KMS-11 (cell line): ENCODE measurements at regions not wholly inside any gene's neighbourhood (a gene's known extent, or its start where the extent isn't known, plus 50 kb on each side); places are given as distances from the start of the nearest gene placed in this dataset.

Experiments
- H2AFZ ChIP-seq: fragments of 200-600 bp; sonication (generic); 2 replicates; pipeline ENCODE4 v1.6.1; 2016; ENCODE audit warnings: antibody characterized with exemption, mixed run types, low read depth
- H3K27ac ChIP-seq: fragments of 200-600 bp; sonication (generic); 2 replicates; pipeline ENCODE4 v1.6.1; 2016; ENCODE audit warnings: mild to moderate bottlenecking, mixed run types
- H3K27me3 ChIP-seq: fragments of 200-600 bp; sonication (generic); 2 replicates; pipeline ENCODE4 v1.6.1; 2017; ENCODE audit warnings: mild to moderate bottlenecking, low read depth, mixed run types, moderate library complexity; ENCODE audit not compliant: insufficient read depth
- H3K36me3 ChIP-seq: fragments of 200-600 bp; sonication (generic); 2 replicates; pipeline ENCODE4 v1.6.1; 2017; ENCODE audit warnings: mild to moderate bottlenecking, mixed run types; ENCODE audit not compliant: insufficient read depth
- H3K4me1 ChIP-seq: fragments of 200-600 bp; sonication (generic); 2 replicates; pipeline ENCODE4 v1.6.1; 2016; ENCODE audit warnings: mild to moderate bottlenecking, low read depth, mixed run types; ENCODE audit not compliant: poor library complexity, severe bottlenecking
- H3K4me2 ChIP-seq: fragments of 200-600 bp; sonication (generic); 2 replicates; pipeline ENCODE4 v1.7.0; 2016; ENCODE audit warnings: mild to moderate bottlenecking, mixed run types
- H3K4me3 ChIP-seq: fragments of 200-600 bp; sonication (generic); IDR thresholded peaks from 2 replicates; pipeline ENCODE4 v1.6.1; 2017; ENCODE audit warnings: low read depth, low read length, mixed read lengths; ENCODE audit not compliant: insufficient read depth
- H3K79me2 ChIP-seq: fragments of 200-600 bp; sonication (generic); 2 replicates; pipeline ENCODE4 v1.6.1; 2016; ENCODE audit warnings: low read depth, mixed run types; ENCODE audit not compliant: insufficient read depth
- H3K9ac ChIP-seq: fragments of 200-600 bp; sonication (generic); 2 replicates; pipeline ENCODE4 v1.6.1; 2016; ENCODE audit warnings: mild to moderate bottlenecking, mixed run types
- H4K20me1 ChIP-seq: fragments of 200-600 bp; sonication (generic); 2 replicates; pipeline ENCODE4 v1.6.1; 2016; ENCODE audit warnings: mild to moderate bottlenecking, mixed run types; ENCODE audit not compliant: insufficient read depth
- TF ChIP-seq, protein P1 (sequence below): fragments of 200-600 bp; sonication (generic); conservative IDR thresholded peaks from 2 replicates; pipeline ENCODE4 v1.6.1; 2017; ENCODE audit warnings: low read depth, mild to moderate bottlenecking, antibody characterized with exemption, low read length, moderate library complexity, mixed read lengths

DNA sequence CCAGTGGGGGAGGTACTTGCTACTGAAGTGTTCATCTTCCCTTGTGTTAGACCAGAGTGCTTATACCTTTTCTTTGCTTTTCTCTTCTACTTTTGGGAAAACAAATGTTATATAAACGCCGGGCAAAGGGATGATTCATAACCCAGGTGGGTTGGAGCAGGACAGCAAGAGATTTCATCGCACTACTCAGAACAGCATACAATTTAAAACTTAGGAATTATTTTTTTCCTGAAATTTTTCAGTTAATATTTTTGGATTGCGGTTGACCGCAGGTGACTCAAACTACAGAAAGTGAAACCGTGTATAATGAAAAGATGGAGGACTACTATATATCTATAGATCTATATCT lies 270.0 kb upstream of the RGMA start:
- Histone ChIP-seq H3K27me3 (no peaks in the 10 kb centered on the region), H3K4me1 (no peaks in the 10 kb centered on the region), H3K36me3 (no peaks in the 10 kb centered on the region), H3K4me2 (no peak overlapping the region), H3K9ac (no peak overlapping the region), H2AFZ (no peak overlapping the region), H3K27ac (no peak overlapping the region), H4K20me1 (no peaks in the 10 kb centered on the region), H3K4me3 (no peak overlapping the region), H3K79me2 (no peaks in the 10 kb centered on the region)
- TF ChIP-seq, protein P1, sequence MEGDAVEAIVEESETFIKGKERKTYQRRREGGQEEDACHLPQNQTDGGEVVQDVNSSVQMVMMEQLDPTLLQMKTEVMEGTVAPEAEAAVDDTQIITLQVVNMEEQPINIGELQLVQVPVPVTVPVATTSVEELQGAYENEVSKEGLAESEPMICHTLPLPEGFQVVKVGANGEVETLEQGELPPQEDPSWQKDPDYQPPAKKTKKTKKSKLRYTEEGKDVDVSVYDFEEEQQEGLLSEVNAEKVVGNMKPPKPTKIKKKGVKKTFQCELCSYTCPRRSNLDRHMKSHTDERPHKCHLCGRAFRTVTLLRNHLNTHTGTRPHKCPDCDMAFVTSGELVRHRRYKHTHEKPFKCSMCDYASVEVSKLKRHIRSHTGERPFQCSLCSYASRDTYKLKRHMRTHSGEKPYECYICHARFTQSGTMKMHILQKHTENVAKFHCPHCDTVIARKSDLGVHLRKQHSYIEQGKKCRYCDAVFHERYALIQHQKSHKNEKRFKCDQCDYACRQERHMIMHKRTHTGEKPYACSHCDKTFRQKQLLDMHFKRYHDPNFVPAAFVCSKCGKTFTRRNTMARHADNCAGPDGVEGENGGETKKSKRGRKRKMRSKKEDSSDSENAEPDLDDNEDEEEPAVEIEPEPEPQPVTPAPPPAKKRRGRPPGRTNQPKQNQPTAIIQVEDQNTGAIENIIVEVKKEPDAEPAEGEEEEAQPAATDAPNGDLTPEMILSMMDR: no peak

DNA sequence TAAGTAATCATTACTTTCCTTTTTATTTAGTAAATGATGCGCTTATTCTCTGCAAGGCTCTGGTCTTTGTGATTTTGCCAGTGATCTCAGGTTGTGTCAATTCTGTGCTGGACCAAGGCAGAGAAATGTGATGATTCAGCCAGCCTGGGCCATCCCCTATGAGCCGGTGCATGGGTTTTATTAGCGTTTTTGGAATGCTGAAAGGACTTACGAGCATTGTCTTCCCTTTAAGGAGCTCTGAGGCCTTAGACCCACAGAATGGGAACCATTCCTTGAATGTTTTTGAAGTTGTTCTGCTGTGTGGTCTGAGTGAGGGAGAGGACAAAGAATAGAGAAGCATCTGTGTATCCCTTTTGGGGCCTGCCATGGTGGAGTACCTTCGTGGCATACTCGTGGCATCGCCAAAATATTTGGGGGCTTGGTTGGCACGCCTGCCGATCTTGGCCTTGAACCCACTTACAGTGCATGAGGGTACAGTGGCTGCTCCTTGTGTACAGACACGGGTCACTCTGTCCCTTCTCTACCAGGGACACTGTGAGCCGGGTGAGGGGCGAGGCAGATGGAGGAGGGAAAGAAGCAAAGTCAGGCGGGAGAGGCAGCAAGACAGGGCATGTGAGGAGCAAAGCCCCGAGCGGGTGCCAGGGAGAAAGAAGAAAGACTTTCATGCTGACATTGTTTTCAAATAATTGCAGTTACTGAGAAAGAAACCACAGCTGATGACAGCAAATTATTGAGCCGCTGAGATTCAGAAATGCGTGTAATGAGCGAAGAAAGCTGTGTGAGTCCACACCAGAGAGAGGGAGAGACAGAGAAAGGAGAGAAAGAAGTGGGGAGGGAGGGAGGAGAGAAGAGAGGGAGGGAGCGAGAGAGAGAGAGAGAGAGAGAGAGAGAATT lies 269.4 kb upstream of the RGMA start:
- Histone ChIP-seq H3K4me2 (no peak overlapping the region), H2AFZ (no peak overlapping the region), H3K79me2 (no peaks in the 10 kb centered on the region), H3K4me1 (no peaks in the 10 kb centered on the region), H3K9ac (no peak overlapping the region), H3K36me3 (no peaks in the 10 kb centered on the region), H3K27me3 (no peaks in the 10 kb centered on the region), H3K27ac (no peak overlapping the region), H4K20me1 (no peaks in the 10 kb centered on the region), H3K4me3 (no peak overlapping the region)
- TF ChIP-seq, protein P1: no peak

DNA sequence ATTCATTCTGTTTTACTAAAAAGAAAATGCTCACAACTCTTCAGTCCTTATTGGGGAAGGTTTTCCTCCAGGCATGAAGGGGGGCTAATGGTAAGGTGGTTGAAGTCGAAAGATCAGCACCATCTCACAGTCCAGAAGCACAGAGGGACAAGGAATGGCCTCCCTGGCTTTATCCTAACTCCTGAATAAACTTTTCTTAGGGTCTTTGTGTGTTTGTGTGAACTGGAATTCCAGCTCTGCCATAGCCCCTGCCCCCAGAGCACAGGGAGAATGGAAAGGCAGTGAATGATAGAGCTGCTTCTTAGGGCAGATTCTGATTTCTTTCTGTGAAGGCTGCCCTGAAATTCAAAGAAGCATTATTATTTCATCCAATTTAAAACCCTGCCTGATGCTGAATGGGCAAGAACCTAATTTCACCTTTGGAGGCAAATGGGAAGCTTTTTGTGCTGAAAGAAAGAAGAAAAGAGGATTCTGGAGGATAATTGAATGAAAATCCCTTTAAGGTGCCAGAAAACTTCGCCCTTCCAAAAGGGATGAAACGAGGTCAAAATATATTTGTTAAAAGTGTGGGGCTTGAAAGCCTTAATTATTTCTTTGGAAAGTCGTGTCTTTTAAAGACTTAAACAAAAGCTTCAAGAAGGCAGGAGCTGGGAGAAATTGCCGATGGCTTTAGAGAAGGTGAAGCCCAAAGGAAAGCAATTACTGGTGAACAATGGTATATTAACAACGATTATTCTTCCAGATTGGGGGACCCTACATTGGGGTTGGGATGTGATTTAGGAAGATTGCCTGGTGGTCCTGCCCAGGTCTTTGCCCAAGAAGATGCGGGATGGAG lies 259.9 kb upstream of the RGMA start:
- Histone ChIP-seq H2AFZ (no peak overlapping the region), H3K27me3 (no peaks in the 10 kb centered on the region), H3K4me1 (no peaks in the 10 kb centered on the region), H3K9ac (no peak overlapping the region), H3K79me2 (no peaks in the 10 kb centered on the region), H4K20me1 (no peaks in the 10 kb centered on the region), H3K36me3 (no peaks in the 10 kb centered on the region), H3K27ac (no peak overlapping the region), H3K4me2 (no peak overlapping the region), H3K4me3 (no peak overlapping the region)
- TF ChIP-seq, protein P1: no peak

DNA sequence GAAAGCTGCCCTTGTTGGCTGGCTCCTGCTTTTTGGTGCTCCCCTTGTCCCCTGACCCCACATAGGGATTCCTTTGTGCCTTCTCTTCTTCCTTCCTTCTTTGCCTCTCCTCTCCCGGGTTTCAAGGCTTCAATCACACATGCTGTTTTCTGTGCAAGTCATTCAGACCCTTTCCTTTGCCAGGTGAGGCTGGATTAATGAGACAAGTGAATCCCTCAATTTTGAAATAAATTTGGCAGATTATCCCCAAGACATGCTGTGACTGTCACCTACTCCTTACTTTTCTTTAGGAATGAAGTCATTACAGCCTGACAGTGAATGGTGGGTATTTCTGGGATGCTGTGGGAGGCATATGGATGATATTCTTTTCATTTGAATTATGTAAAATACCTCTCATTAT lies 259.0 kb upstream of the RGMA start:
- TF ChIP-seq, protein P1: no peak
- H3K9ac ChIP-seq: no peak overlapping the region
- no peaks in the 10 kb centered on the region for H3K27me3 ChIP-seq

More for the DNA sequence above, 259.0 kb upstream of the RGMA start:
- Histone ChIP-seq H4K20me1 (no peaks in the 10 kb centered on the region), H3K4me3 (no peak overlapping the region), H3K4me1 (no peaks in the 10 kb centered on the region), H3K4me2 (no peak overlapping the region), H3K27ac (no peak overlapping the region), H2AFZ (no peak overlapping the region), H3K36me3 (no peaks in the 10 kb centered on the region), H3K79me2 (no peaks in the 10 kb centered on the region)
